ENCODE measurements at regions not wholly inside any gene's neighbourhood (a gene's known extent, or its start where the extent isn't known, plus 50 kb on each side); places are given as distances from the start of the nearest gene placed in this dataset.
"Not testable (repeated sequence)": the region's sequence is repeated elsewhere in the genome, so short reads cannot be mapped to it uniquely, and the experiment has no call there.

DNA sequence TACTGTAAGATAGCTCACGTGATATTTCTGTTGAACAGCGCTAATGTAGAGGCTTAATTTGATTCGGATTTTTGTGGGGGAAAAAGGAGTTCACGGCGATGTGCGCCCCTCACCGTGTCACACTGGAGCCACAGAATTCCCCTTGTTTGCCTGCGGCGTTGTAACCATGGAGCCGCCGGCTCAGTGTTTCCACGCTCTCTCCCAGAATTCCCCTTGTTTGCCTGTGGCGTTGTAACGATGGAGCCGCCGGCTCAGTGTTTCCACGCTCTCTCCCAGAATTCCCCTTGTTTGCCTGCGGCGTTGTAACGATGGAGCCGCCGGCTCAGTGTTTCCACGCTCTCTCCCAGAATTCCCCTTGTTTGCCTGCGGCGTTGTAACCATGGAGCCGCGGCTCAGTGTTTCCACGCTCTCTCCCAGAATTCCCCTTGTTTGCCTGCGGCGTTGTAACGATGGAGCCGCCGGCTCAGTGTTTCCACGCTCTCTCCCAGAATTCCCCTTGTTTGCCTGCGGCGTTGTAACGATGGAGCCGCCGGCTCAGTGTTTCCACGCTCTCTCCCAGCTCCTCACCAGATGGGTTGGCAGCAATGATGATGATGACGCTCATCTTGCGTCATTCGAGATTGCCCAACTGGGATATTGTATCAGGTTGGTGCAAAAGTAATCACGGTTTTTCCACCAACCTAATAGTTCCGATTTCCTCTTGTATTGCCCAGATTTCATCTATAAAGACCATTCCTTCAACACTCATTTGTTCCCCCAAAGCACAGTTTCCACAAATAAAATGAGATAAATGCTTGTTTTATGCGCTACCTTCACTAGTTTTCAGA, 228.6 kb downstream of the KLF6 start:
- not testable (repeated sequence) for H3K9ac ChIP-seq (ENCODE audit: low read depth in 1 of 2, low read length in 2 of 2); H3K27ac ChIP-seq (ENCODE audit: low read depth, low read length); H3K9me3 ChIP-seq (ENCODE audit: control insufficient read depth in 1 of 2, low read length in 2 of 2); H3K36me3 ChIP-seq (ENCODE audit: control insufficient read depth in 1 of 2, insufficient read depth in 2 of 2, low read length in 2 of 2); H3K4me1 ChIP-seq (ENCODE audit: control insufficient read depth in 1 of 2, insufficient read depth in 2 of 2, low read length in 2 of 2); H3K27me3 ChIP-seq (ENCODE audit: control insufficient read depth in 1 of 2, insufficient read depth in 2 of 2, low read length in 2 of 2)
- peak overlapping the region in 1 of 2 donors; percentile 46 for H3K4me3 ChIP-seq (ENCODE audit: low read depth in 1 of 2, low read length in 2 of 2)

DNA sequence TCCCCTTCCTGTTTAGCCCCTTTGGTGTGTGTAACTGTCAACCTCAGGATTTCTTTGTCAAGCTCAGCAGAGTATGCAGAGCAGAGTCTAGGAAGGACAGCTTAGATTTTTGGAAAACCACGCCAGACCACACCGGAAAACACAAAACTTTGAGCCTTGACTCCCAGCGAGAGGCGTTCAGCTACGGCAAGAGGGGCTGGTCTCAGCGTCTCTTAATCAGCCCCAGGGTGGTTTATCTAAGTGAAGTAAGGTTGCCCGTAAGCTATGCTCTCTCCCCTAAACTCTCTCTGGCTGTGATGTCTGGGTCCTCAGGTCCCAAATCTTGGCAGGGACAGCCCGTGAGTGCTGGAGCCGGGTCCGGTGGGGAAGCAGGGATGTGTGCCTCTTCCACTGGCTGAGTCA, 230.9 kb downstream of the KLF6 start:
- no peak overlapping the region for H3K9ac ChIP-seq (ENCODE audit: low read depth in 1 of 2, low read length in 2 of 2)
- H3K4me3 ChIP-seq (ENCODE audit: low read depth in 1 of 2, low read length in 2 of 2), result no peak overlapping the region

DNA sequence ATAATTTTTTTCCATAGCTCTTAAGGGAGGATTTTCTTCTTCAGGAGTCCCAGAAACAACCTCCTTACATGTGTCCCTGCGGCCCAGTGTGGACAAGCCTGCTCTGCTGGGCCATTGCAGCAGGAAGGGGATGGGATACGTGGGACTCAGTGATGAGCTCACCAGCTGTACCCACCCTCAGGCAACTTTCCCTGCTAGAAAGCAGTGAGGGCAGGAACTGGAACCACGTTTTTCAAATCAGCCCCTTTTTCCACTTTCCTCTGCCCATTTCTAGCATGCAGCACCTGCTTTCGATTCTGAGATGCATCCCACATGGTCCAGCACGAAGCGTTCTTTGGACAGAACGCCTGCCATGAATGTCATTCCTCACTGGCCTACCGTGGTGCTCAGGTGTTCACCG, 232.7 kb downstream of the KLF6 start:
- no peaks in the 10 kb centered on the region for H3K36me3 ChIP-seq (ENCODE audit: control insufficient read depth in 1 of 2, insufficient read depth in 2 of 2, low read length in 2 of 2)
- H3K9me3 ChIP-seq (ENCODE audit: control insufficient read depth in 1 of 2, low read length in 2 of 2), result no peaks in the 10 kb centered on the region
- no peak overlapping the region for H3K27ac ChIP-seq (ENCODE audit: low read depth, low read length)
- H3K4me1 ChIP-seq (ENCODE audit: control insufficient read depth in 1 of 2, insufficient read depth in 2 of 2, low read length in 2 of 2), result no peaks in the 10 kb centered on the region
- no peak overlapping the region for H3K4me3 ChIP-seq (ENCODE audit: low read depth in 1 of 2, low read length in 2 of 2)
- H3K27me3 ChIP-seq (ENCODE audit: control insufficient read depth in 1 of 2, insufficient read depth in 2 of 2, low read length in 2 of 2), result no peaks in the 10 kb centered on the region
- no peak overlapping the region for H3K9ac ChIP-seq (ENCODE audit: low read depth in 1 of 2, low read length in 2 of 2)

More for the DNA sequence above, 230.9 kb downstream of the KLF6 start:
- H3K27me3 ChIP-seq (ENCODE audit: control insufficient read depth in 1 of 2, insufficient read depth in 2 of 2, low read length in 2 of 2), result no peaks in the 10 kb centered on the region
- no peaks in the 10 kb centered on the region for H3K9me3 ChIP-seq (ENCODE audit: control insufficient read depth in 1 of 2, low read length in 2 of 2)
- H3K4me1 ChIP-seq (ENCODE audit: control insufficient read depth in 1 of 2, insufficient read depth in 2 of 2, low read length in 2 of 2), result no peaks in the 10 kb centered on the region
- H3K36me3 ChIP-seq (ENCODE audit: control insufficient read depth in 1 of 2, insufficient read depth in 2 of 2, low read length in 2 of 2), result no peaks in the 10 kb centered on the region
- no peak overlapping the region for H3K27ac ChIP-seq (ENCODE audit: low read depth, low read length)

DNA sequence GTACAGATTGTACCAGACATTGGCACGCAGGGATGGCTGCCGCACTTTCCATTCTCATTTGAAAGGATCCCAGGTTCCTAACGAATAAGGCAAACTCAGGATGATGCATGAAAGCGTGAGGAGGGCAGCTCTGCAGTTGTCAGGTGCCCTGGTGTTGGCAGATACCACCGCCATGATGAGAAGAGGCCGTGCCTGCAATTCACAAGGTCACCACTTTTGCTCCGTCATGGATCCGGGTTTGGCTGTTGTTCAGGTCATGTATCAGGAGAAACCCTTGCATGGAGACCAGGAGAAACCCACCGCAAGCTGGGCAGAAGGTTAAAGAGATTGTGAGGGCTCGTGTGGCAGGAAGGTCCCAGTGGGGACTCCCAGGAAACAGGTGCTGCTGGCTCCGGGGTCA, 233.2 kb downstream of the KLF6 start:
- Histone ChIP-seq H3K36me3 (ENCODE audit: control insufficient read depth in 1 of 2, insufficient read depth in 2 of 2, low read length in 2 of 2) (no peaks in the 10 kb centered on the region), H3K9ac (ENCODE audit: low read depth in 1 of 2, low read length in 2 of 2) (no peak overlapping the region), H3K4me3 (ENCODE audit: low read depth in 1 of 2, low read length in 2 of 2) (no peak overlapping the region), H3K27ac (ENCODE audit: low read depth, low read length) (no peak overlapping the region), H3K9me3 (ENCODE audit: control insufficient read depth in 1 of 2, low read length in 2 of 2) (no peaks in the 10 kb centered on the region), H3K27me3 (ENCODE audit: control insufficient read depth in 1 of 2, insufficient read depth in 2 of 2, low read length in 2 of 2) (no peaks in the 10 kb centered on the region), H3K4me1 (ENCODE audit: control insufficient read depth in 1 of 2, insufficient read depth in 2 of 2, low read length in 2 of 2) (no peaks in the 10 kb centered on the region)

DNA sequence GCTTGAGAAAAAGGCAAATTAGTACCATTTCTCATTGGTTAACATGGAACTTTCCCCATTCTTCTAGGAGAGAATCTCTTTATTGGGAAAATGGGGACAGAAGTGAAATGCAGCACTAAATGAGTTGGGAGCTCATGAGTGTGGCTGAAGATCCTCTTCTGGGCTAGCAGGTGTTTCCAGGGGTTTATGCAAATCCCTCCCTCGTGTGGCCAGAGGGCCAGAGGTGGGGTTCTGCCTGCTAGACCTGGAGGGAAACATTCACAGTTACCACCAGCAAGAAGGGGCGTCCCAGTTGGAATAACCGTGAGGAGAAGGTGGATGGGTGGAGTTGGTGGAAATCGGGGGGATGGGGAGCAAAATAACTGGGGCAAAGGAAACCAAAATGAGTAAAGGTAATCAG, 235.9 kb downstream of the KLF6 start:
- H3K9me3 ChIP-seq (ENCODE audit: control insufficient read depth in 1 of 2, low read length in 2 of 2), result no peaks in the 10 kb centered on the region
- H3K9ac ChIP-seq (ENCODE audit: low read depth in 1 of 2, low read length in 2 of 2), result no peak overlapping the region
- no peaks in the 10 kb centered on the region for H3K27me3 ChIP-seq (ENCODE audit: control insufficient read depth in 1 of 2, insufficient read depth in 2 of 2, low read length in 2 of 2)
- H3K27ac ChIP-seq (ENCODE audit: low read depth, low read length), result no peak overlapping the region
- H3K4me3 ChIP-seq (ENCODE audit: low read depth in 1 of 2, low read length in 2 of 2), result no peak overlapping the region
- no peaks in the 10 kb centered on the region for H3K36me3 ChIP-seq (ENCODE audit: control insufficient read depth in 1 of 2, insufficient read depth in 2 of 2, low read length in 2 of 2)
- no peaks in the 10 kb centered on the region for H3K4me1 ChIP-seq (ENCODE audit: control insufficient read depth in 1 of 2, insufficient read depth in 2 of 2, low read length in 2 of 2)

DNA sequence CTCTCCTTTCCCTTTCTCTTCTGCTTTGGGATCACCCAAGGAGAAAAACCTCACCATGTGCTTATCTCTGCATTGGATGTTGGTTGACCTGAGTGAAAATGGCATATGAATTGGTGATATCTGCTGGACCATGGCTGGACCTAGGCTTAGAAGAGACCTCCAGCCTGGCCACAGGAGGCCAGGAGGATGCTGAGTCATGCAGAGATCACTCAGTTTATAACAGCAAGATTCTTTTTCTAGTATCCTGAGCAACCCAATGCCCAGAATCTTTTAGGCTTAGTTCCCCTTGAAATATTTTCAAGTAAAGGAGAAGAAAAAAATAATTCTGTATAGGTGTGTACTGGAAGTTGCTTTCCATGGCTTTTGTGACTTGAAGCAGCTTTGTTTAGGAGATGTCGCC, 236.3 kb downstream of the KLF6 start:
- Histone ChIP-seq H3K9ac (ENCODE audit: low read depth in 1 of 2, low read length in 2 of 2) (no peak overlapping the region), H3K36me3 (ENCODE audit: control insufficient read depth in 1 of 2, insufficient read depth in 2 of 2, low read length in 2 of 2) (no peaks in the 10 kb centered on the region), H3K27me3 (ENCODE audit: control insufficient read depth in 1 of 2, insufficient read depth in 2 of 2, low read length in 2 of 2) (no peaks in the 10 kb centered on the region), H3K4me3 (ENCODE audit: low read depth in 1 of 2, low read length in 2 of 2) (no peak overlapping the region), H3K4me1 (ENCODE audit: control insufficient read depth in 1 of 2, insufficient read depth in 2 of 2, low read length in 2 of 2) (no peaks in the 10 kb centered on the region), H3K27ac (ENCODE audit: low read depth, low read length) (no peak overlapping the region), H3K9me3 (ENCODE audit: control insufficient read depth in 1 of 2, low read length in 2 of 2) (no peaks in the 10 kb centered on the region)

DNA sequence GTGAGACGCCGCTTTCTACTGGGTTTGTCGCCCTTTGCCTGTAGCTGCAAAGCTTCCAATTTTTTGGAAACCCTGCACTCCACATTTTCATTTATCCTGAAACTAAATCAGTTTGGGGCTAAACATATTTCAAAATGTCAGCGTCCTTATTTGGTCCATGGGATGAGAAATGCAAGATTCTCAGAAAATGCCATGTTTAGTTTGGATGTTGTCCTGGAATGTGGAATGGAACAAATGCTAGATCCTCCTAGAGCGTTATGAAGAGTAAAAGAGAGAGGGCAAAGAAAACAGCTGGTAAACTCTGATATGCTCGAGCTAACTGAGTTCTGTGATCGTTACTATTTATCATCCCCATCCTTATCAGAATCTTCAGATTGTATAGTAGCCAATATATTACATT, 236.9 kb downstream of the KLF6 start:
- Histone ChIP-seq H3K4me1 (ENCODE audit: control insufficient read depth in 1 of 2, insufficient read depth in 2 of 2, low read length in 2 of 2) (no peaks in the 10 kb centered on the region), H3K27me3 (ENCODE audit: control insufficient read depth in 1 of 2, insufficient read depth in 2 of 2, low read length in 2 of 2) (no peaks in the 10 kb centered on the region), H3K9ac (ENCODE audit: low read depth in 1 of 2, low read length in 2 of 2) (no peak overlapping the region), H3K36me3 (ENCODE audit: control insufficient read depth in 1 of 2, insufficient read depth in 2 of 2, low read length in 2 of 2) (no peaks in the 10 kb centered on the region), H3K4me3 (ENCODE audit: low read depth in 1 of 2, low read length in 2 of 2) (no peak overlapping the region), H3K27ac (ENCODE audit: low read depth, low read length) (no peak overlapping the region), H3K9me3 (ENCODE audit: control insufficient read depth in 1 of 2, low read length in 2 of 2) (no peaks in the 10 kb centered on the region)

DNA sequence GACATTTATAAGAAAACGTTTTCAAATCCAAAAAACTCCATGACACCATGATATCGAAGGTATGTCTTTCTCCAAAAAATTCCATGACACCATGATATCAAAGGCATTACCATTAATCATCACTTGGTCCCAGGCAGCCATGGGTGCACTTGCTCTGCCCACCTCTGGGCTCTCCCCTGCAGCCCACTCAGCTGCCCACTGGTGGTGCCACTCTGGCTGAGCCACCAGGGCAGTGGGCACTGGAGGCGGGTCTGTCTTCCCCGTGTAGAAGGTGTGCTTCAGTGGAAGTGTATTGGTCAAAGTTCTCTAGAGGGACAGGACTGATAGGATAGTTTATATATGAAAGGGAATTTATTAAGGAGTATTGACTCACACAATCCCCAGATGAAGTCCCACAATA, 240.4 kb downstream of the KLF6 start:
- Histone ChIP-seq H3K9me3 (ENCODE audit: control insufficient read depth in 1 of 2, low read length in 2 of 2) (no peaks in the 10 kb centered on the region), H3K4me3 (ENCODE audit: low read depth in 1 of 2, low read length in 2 of 2) (no peak overlapping the region), H3K9ac (ENCODE audit: low read depth in 1 of 2, low read length in 2 of 2) (no peak overlapping the region), H3K27ac (ENCODE audit: low read depth, low read length) (no peak overlapping the region), H3K36me3 (ENCODE audit: control insufficient read depth in 1 of 2, insufficient read depth in 2 of 2, low read length in 2 of 2) (no peaks in the 10 kb centered on the region), H3K27me3 (ENCODE audit: control insufficient read depth in 1 of 2, insufficient read depth in 2 of 2, low read length in 2 of 2) (no peaks in the 10 kb centered on the region), H3K4me1 (ENCODE audit: control insufficient read depth in 1 of 2, insufficient read depth in 2 of 2, low read length in 2 of 2) (no peaks in the 10 kb centered on the region)

DNA sequence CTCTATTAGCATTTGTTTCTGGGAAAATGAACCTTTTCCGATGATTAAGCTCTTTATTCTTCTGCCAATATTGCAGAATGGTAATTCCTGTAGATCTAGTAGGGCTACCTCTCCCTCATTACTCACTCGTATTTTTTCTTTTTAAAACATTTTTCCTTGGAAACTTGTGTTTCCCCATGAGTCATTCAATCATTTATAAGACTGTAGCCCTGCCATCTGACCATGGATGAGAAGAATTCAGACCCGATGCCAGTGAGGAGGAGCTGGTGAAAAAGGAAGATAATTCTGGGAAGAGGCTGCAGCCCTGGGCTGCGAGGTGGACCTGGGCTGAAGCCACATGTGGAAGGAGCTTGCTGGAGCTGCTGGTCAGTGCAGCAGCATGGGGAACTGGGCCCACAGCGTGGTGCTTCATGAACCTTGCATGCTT, 242.8 kb downstream of the KLF6 start:
- Histone ChIP-seq H3K4me1 (ENCODE audit: control insufficient read depth in 1 of 2, insufficient read depth in 2 of 2, low read length in 2 of 2) (no peaks in the 10 kb centered on the region), H3K27me3 (ENCODE audit: control insufficient read depth in 1 of 2, insufficient read depth in 2 of 2, low read length in 2 of 2) (no peaks in the 10 kb centered on the region), H3K4me3 (ENCODE audit: low read depth in 1 of 2, low read length in 2 of 2) (no peak overlapping the region), H3K9me3 (ENCODE audit: control insufficient read depth in 1 of 2, low read length in 2 of 2) (no peaks in the 10 kb centered on the region), H3K27ac (ENCODE audit: low read depth, low read length) (no peak overlapping the region), H3K9ac (ENCODE audit: low read depth in 1 of 2, low read length in 2 of 2) (no peak overlapping the region), H3K36me3 (ENCODE audit: control insufficient read depth in 1 of 2, insufficient read depth in 2 of 2, low read length in 2 of 2) (no peaks in the 10 kb centered on the region)

DNA sequence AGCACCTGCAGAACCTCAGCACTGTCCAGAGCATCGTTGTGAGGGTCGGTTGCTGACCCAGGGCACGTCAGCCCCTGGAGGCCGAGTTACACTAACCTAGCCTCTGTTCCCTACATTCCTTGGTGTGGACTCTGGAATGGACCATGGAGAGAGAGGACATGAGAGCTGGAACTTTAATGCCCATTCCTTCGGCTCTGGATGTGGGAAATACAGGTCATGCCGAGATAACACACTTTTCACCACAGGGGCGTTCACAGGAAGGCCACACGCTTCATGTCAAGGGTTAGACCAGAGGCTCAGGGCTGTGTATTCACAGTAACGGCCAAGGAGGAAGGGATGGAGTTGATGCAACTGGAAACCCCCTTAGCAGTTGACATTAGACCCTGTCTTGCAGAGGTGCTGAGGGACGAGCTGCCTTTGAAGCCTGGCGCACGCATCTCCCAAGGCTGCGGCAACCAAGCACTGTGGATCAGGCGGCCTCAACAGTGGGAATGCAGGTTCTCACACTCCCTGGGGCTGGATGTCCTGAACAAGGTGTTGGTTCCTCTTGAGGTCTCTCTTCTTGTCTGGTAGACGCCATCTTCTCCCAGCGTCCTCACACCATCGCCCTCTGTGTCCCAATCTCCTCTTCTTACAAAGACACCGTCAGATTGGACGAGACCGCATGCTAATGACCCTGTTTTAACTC, 245.2 kb downstream of the KLF6 start:
- no peak overlapping the region for H3K4me3 ChIP-seq (ENCODE audit: low read depth in 1 of 2, low read length in 2 of 2)
- H3K4me1 ChIP-seq (ENCODE audit: control insufficient read depth in 1 of 2, insufficient read depth in 2 of 2, low read length in 2 of 2), result no peaks in the 10 kb centered on the region
- no peak overlapping the region for H3K9ac ChIP-seq (ENCODE audit: low read depth in 1 of 2, low read length in 2 of 2)
- H3K9me3 ChIP-seq (ENCODE audit: control insufficient read depth in 1 of 2, low read length in 2 of 2), result no peaks in the 10 kb centered on the region
- no peaks in the 10 kb centered on the region for H3K27me3 ChIP-seq (ENCODE audit: control insufficient read depth in 1 of 2, insufficient read depth in 2 of 2, low read length in 2 of 2)
- H3K27ac ChIP-seq (ENCODE audit: low read depth, low read length), result peak overlapping the region; percentile 6
- H3K36me3 ChIP-seq (ENCODE audit: control insufficient read depth in 1 of 2, insufficient read depth in 2 of 2, low read length in 2 of 2), result no peaks in the 10 kb centered on the region

Data from duodenal mucosa (tissue), 2 donors.